ENCODE measurements at regions not wholly inside any gene's neighbourhood (a gene's known extent, or its start where the extent isn't known, plus 50 kb on each side); places are given as distances from the start of the nearest gene placed in this dataset.
"Not testable (repeated sequence)": the region's sequence is repeated elsewhere in the genome, so short reads cannot be mapped to it uniquely, and the experiment has no call there.

DNA sequence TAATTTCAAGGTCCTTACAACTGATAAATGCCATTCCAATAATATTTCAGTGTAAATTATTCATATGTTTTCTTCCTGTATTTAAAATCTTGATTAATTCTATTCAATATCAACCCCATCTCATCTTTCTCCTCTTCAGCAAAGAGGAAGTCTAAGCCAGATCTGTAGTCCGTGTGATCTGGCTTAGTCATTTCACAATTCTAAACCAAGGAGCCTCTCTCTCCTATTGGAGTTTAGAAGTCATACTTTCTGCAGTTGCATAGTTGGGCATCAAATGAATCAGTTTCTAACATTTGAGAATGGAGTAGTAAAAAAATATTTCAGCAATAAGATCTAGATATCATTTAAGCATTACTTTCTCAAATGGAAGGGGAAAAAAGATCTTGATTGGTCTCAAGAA, 354.9 kb downstream of the JRKL start:
- ChIA-PET POLR2A (no interaction called here), CTCF (no interaction called here)
- WGBS (ENCODE audit: missing lambda C conversion rate): 0% methylated on average over 1 of the region's 1 CpG
- Histone ChIP-seq H3K9me3 (no peaks in the 10 kb centered on the region), H3K4me2 (no peak overlapping the region), H3K27ac (no peak overlapping the region), H3K4me3 (no peak overlapping the region), H3K4me1 (no peaks in the 10 kb centered on the region)
- TF ChIP-seq KDM1A (IDR thresholded peaks at IDR 0.05; ENCODE audit: low read depth): no peak
- TF ChIP-seq ZNF302 (CRISPR knock-in tag; IDR thresholded peaks at IDR 0.05): no peak
- TF ChIP-seq HEYL (CRISPR knock-in tag; IDR thresholded peaks at IDR 0.05): no peak
- TF ChIP-seq MYC (IDR thresholded peaks at IDR 0.05; ENCODE audit: borderline replicate concordance, low read length): no peak
- no peak for TF ChIP-seq E2F6 (IDR thresholded peaks at IDR 0.05; ENCODE audit: borderline replicate concordance, low read depth)
- TF ChIP-seq ATOH8 (CRISPR knock-in tag; IDR thresholded peaks at IDR 0.05; ENCODE audit: low read depth): no peak
- no peak for TF ChIP-seq CBX2 (IDR thresholded peaks at IDR 0.05; ENCODE audit: borderline replicate concordance, low read depth)
- TF ChIP-seq RCOR1 (IDR thresholded peaks at IDR 0.05; ENCODE audit: low read depth, low read length): no peak
- TF ChIP-seq, protein P1, sequence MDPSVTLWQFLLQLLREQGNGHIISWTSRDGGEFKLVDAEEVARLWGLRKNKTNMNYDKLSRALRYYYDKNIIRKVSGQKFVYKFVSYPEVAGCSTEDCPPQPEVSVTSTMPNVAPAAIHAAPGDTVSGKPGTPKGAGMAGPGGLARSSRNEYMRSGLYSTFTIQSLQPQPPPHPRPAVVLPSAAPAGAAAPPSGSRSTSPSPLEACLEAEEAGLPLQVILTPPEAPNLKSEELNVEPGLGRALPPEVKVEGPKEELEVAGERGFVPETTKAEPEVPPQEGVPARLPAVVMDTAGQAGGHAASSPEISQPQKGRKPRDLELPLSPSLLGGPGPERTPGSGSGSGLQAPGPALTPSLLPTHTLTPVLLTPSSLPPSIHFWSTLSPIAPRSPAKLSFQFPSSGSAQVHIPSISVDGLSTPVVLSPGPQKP (IDR thresholded peaks at IDR 0.05; ENCODE audit: low read depth, low read length): no peak
- TF ChIP-seq CHD2 (IDR thresholded peaks at IDR 0.05; ENCODE audit: low read length, partially characterized antibody): no peak
- TF ChIP-seq MAFK (IDR thresholded peaks at IDR 0.05; ENCODE audit: partially characterized antibody): no peak
- TF ChIP-seq GATA3 (IDR thresholded peaks at IDR 0.05; ENCODE audit: borderline replicate concordance): no peak
- TF ChIP-seq KDM5A (IDR thresholded peaks at IDR 0.05): no peak
- no peak for TF ChIP-seq HDAC2 (IDR thresholded peaks at IDR 0.05)
- ATAC-seq (no peak), DNase-seq (ENCODE audit: low read depth in 1 of 2, low spot score in 1 of 2) (no peak), FAIRE-seq (no peak)

DNA sequence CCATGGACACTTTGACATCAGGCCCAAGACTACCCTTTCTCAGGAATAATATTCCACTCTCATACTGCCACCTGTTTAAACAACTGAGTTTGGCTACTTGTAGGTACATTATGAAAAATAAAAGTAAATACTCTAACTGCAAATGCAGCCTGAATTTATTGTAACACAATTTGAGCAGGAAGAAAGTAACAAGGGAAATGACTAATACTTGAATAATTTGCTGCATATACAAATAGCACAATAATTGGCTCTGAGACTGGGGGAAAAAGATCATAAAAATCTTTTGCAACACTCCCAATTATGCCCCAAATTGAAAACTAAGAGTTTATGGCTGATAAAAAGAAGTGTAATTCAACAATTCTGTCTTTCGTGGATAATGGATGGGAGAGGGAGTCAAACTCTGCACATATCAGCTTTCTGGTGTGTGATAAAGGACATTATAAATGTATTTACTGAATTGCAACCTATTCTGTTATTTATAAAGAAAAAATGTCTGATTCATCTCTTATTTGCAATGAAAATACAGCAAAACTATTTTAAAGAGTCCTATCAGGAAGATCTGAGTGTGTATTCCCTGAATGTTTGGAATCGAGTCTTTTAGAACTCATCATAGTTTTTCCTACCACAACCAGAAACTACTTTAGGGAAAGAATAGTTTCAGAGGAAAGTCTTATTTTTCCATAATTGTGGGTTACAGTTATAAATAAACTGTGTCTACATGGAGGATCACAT, 359.0 kb downstream of the JRKL start:
- no peak overlapping the region for H3K4me2 ChIP-seq
- ATAC-seq (no peak), DNase-seq (ENCODE audit: low read depth in 1 of 2, low spot score in 1 of 2) (no peak), FAIRE-seq (no peak)
- no peaks in the 10 kb centered on the region for H3K4me1 ChIP-seq
- 32% methylated on average over 2 of the region's 2 CpGs for WGBS (ENCODE audit: missing lambda C conversion rate)
- H3K4me3 ChIP-seq: no peak overlapping the region
- TF ChIP-seq RARB (CRISPR knock-in tag; IDR thresholded peaks at IDR 0.05): no peak
- no peak overlapping the region for H3K27ac ChIP-seq
- H3K9me3 ChIP-seq: no peaks in the 10 kb centered on the region
- ChIA-PET POLR2A (no interaction called here), CTCF (no interaction called here)

GRCh38 chr11:96751807-96752206, 362.0 kb downstream of the JRKL start:
- H3K4me3 ChIP-seq; H3K27ac ChIP-seq; H3K9me3 ChIP-seq; ATAC-seq; CTCF ChIA-PET; H3K4me1 ChIP-seq; DNase-seq (ENCODE audit: low read depth in 1 of 2, low spot score in 1 of 2); FAIRE-seq; H3K4me2 ChIP-seq; POLR2A ChIA-PET: not testable (repeated sequence)
- TF ChIP-seq MAFK (IDR thresholded peaks at IDR 0.05; ENCODE audit: partially characterized antibody): peak; percentile 81
- 27% methylated on average over 2 of the region's 2 CpGs for WGBS (ENCODE audit: missing lambda C conversion rate)

GRCh38 chr11:96752221-96752620, 362.4 kb downstream of the JRKL start:
- no peak for ATAC-seq
- WGBS (ENCODE audit: missing lambda C conversion rate): 3% methylated on average over 2 of the region's 2 CpGs
- DNase-seq (ENCODE audit: low read depth in 1 of 2, low spot score in 1 of 2): no peak
- ChIA-PET CTCF (interaction anchor here (0.8 kb wide), 1 partner anchor 21 kb away, joined by 3 read pairs; no protein-coding TSS in a partner anchor), POLR2A (no interaction called here)
- H3K4me2 ChIP-seq: no peak overlapping the region
- no peaks in the 10 kb centered on the region for H3K9me3 ChIP-seq
- TF ChIP-seq RAD21 (conservative IDR thresholded peaks at IDR 0.05 in 1 of 2, IDR thresholded peaks at IDR 0.05 in 1 of 2) (no peak), CBX2 (IDR thresholded peaks at IDR 0.05; ENCODE audit: borderline replicate concordance, low read depth) (no peak), NPAS2 (CRISPR knock-in tag; IDR thresholded peaks at IDR 0.05; ENCODE audit: borderline replicate concordance) (no peak), FOXS1 (CRISPR knock-in tag; IDR thresholded peaks at IDR 0.05) (no peak), ZC3H11A (IDR thresholded peaks at IDR 0.05) (no peak), MAZ (IDR thresholded peaks at IDR 0.05; ENCODE audit: borderline replicate concordance, low read depth, low read length) (no peak), MAFK (IDR thresholded peaks at IDR 0.05; ENCODE audit: partially characterized antibody) (no peak), HOXA7 (CRISPR knock-in tag; IDR thresholded peaks at IDR 0.05) (no peak), POLR2AphosphoS2 (conservative IDR thresholded peaks at IDR 0.05; ENCODE audit: low read length) (no peak), ZSCAN20 (CRISPR knock-in tag; IDR thresholded peaks at IDR 0.05) (no peak)
- TF ChIP-seq, protein P2, sequence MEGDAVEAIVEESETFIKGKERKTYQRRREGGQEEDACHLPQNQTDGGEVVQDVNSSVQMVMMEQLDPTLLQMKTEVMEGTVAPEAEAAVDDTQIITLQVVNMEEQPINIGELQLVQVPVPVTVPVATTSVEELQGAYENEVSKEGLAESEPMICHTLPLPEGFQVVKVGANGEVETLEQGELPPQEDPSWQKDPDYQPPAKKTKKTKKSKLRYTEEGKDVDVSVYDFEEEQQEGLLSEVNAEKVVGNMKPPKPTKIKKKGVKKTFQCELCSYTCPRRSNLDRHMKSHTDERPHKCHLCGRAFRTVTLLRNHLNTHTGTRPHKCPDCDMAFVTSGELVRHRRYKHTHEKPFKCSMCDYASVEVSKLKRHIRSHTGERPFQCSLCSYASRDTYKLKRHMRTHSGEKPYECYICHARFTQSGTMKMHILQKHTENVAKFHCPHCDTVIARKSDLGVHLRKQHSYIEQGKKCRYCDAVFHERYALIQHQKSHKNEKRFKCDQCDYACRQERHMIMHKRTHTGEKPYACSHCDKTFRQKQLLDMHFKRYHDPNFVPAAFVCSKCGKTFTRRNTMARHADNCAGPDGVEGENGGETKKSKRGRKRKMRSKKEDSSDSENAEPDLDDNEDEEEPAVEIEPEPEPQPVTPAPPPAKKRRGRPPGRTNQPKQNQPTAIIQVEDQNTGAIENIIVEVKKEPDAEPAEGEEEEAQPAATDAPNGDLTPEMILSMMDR (IDR thresholded peaks at IDR 0.05): no peak
- TF ChIP-seq, protein P3, sequence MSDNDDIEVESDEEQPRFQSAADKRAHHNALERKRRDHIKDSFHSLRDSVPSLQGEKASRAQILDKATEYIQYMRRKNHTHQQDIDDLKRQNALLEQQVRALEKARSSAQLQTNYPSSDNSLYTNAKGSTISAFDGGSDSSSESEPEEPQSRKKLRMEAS (IDR thresholded peaks at IDR 0.05): no peak
- TF ChIP-seq, protein P4, sequence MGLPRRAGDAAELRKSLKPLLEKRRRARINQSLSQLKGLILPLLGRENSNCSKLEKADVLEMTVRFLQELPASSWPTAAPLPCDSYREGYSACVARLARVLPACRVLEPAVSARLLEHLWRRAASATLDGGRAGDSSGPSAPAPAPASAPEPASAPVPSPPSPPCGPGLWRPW (IDR thresholded peaks at IDR 0.05): no peak
- FAIRE-seq: no peak
- no peaks in the 10 kb centered on the region for H3K4me1 ChIP-seq
- H3K27ac ChIP-seq: no peak overlapping the region
- no peak overlapping the region for H3K4me3 ChIP-seq

Measured in A549 (cell line).